Epithelial cell of proximal tubule (primary cell): ENCODE measurements at regions not wholly inside any gene's neighbourhood (a gene's known extent, or its start where the extent isn't known, plus 50 kb on each side); places are given as distances from the start of the nearest gene placed in this dataset.

Experiments used
- DNase-seq: peaks from one replicate; pipeline ENCODE4 v3.0.0-alpha.2; 2011; ENCODE audit warnings: low read depth
- H3K4me3 ChIP-seq: 2 replicates; pipeline ENCODE4 v1.5.1; 2011; ENCODE audit warnings: low read depth, mild to moderate bottlenecking, low read length
- CTCF ChIP-seq: conservative IDR thresholded peaks from 2 replicates; pipeline ENCODE4 v1.5.1; 2012; ENCODE audit warnings: low read depth, mild to moderate bottlenecking, low read length

GRCh38 chr7:40948239-40948638 lies 754.7 kb downstream of the INHBA start:
- no peak overlapping the region for H3K4me3 ChIP-seq
- no peak for DNase-seq
- no peak for TF ChIP-seq CTCF

GRCh38 chr7:40947566-40947965 lies 755.3 kb downstream of the INHBA start:
- TF ChIP-seq CTCF: no peak
- no peak overlapping the region for H3K4me3 ChIP-seq
- DNase-seq: no peak

GRCh38 chr7:40946549-40946948 lies 756.3 kb downstream of the INHBA start:
- no peak for TF ChIP-seq CTCF
- DNase-seq: no peak
- no peak overlapping the region for H3K4me3 ChIP-seq

- DNase-seq: no peak
- no peak for TF ChIP-seq CTCF
Observed at GRCh38 chr7:40945788-40946187, 757.1 kb downstream of the INHBA start.

GRCh38 chr7:40944981-40945585 lies 757.8 kb downstream of the INHBA start:
- no peak for TF ChIP-seq CTCF
- no peak overlapping the region for H3K4me3 ChIP-seq
- DNase-seq: no peak

More at GRCh38 chr7:40945788-40946187, 757.1 kb downstream of the INHBA start:
- H3K4me3 ChIP-seq: no peak overlapping the region

- no peak for DNase-seq
- TF ChIP-seq CTCF: no peak
- H3K4me3 ChIP-seq: no peak overlapping the region
Observed at GRCh38 chr7:40937879-40938278, 765.0 kb downstream of the INHBA start.

GRCh38 chr7:40935435-40935834 lies 767.5 kb downstream of the INHBA start:
- H3K4me3 ChIP-seq: no peak overlapping the region
- no peak for TF ChIP-seq CTCF
- no peak for DNase-seq
